ENCODE measurements at regions not wholly inside any gene's neighbourhood (a gene's known extent, or its start where the extent isn't known, plus 50 kb on each side); places are given as distances from the start of the nearest gene placed in this dataset.

DNA sequence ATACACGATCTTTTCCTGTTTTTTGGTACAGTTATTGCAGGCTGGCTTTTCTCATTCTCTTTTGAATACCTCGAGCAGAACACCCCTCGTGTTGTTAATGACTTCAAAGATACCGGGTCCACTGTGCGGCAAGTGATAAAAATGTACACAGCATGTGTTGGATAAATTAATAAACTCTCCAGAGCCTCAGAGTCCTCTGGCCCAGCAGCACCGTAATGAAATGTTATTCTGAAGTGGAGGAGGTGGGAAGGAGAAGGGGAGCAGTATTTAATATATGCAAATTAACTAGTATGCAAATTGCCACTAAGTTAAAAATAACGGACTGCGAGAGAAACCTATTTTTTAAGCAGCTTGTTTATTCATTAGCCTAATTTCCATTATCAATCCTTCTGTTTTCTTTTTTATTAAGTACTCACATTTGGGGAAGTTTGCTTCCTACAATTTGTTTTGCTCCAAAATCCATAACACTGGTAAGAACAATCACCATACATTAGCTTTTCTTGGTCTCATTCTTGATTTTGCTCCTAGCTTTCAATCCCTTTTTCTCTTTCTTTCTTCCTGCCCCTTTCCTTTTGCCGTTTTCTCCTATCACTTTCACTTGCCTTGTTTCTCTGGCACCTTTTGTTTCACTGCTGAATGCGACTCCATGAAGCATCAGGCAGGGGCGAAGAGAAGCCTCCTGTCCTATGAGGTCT, 462.3 kb upstream of the PPP2R3A start:
- no peak overlapping the region for H3K4me3 ChIP-seq (ENCODE audit: low read depth, low read length)

DNA sequence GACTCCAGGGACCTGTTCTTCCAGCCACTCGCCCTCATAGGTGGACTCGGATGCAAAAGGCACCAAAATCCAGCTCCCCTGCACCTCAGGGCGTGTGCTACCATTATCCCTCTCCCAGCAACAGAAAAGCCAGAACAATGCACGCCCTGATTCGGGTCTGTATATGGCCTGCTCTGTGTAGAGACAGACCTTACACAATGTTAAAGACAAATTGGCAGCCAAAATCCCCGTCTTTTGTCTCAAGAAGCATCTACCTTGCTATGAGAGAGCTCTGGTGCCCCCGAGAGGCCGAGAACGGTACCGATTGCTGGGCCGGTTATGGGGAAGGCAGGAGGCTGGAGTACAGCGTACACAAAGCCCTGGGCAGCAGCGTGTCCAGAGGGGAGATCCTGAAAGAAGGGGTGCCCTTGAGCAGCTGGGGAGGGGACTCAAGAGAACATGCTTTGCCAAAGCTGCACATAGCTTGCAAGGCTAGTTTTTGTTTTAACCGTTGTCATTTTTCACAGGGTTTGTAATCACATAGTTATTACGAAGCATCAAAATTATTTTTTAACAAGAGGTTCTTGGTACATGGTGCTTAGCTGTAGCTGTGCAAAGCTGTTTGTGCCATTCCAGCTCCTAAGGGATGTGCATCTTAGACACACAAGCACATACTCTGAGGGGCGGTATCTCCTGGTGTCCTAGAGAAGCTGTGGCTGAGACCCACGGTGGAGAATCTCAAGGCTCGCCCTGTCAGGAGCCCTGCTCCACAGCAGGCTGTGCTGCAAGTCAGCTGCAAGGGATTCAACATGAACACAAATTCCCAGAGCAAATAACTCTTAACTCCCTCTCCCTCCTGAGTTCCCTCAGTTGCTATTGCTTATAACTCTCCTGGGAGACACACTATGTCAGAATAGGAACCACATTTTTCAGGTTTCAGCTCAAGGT, 461.5 kb upstream of the PPP2R3A start:
- H3K4me3 ChIP-seq (ENCODE audit: low read depth, low read length), result no peak overlapping the region
- TF ChIP-seq, protein P1, sequence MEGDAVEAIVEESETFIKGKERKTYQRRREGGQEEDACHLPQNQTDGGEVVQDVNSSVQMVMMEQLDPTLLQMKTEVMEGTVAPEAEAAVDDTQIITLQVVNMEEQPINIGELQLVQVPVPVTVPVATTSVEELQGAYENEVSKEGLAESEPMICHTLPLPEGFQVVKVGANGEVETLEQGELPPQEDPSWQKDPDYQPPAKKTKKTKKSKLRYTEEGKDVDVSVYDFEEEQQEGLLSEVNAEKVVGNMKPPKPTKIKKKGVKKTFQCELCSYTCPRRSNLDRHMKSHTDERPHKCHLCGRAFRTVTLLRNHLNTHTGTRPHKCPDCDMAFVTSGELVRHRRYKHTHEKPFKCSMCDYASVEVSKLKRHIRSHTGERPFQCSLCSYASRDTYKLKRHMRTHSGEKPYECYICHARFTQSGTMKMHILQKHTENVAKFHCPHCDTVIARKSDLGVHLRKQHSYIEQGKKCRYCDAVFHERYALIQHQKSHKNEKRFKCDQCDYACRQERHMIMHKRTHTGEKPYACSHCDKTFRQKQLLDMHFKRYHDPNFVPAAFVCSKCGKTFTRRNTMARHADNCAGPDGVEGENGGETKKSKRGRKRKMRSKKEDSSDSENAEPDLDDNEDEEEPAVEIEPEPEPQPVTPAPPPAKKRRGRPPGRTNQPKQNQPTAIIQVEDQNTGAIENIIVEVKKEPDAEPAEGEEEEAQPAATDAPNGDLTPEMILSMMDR (IDR thresholded peaks at IDR 0.05; ENCODE audit: low read depth, low read length, missing control alignments), result peak; percentile 79
- peak; percentile 13 for DNase-seq (ENCODE audit: low read depth)

More for the DNA sequence above, 462.3 kb upstream of the PPP2R3A start:
- TF ChIP-seq, protein P1 (IDR thresholded peaks at IDR 0.05; ENCODE audit: low read depth, low read length, missing control alignments), result no peak
- DNase-seq (ENCODE audit: low read depth), result no peak

DNA sequence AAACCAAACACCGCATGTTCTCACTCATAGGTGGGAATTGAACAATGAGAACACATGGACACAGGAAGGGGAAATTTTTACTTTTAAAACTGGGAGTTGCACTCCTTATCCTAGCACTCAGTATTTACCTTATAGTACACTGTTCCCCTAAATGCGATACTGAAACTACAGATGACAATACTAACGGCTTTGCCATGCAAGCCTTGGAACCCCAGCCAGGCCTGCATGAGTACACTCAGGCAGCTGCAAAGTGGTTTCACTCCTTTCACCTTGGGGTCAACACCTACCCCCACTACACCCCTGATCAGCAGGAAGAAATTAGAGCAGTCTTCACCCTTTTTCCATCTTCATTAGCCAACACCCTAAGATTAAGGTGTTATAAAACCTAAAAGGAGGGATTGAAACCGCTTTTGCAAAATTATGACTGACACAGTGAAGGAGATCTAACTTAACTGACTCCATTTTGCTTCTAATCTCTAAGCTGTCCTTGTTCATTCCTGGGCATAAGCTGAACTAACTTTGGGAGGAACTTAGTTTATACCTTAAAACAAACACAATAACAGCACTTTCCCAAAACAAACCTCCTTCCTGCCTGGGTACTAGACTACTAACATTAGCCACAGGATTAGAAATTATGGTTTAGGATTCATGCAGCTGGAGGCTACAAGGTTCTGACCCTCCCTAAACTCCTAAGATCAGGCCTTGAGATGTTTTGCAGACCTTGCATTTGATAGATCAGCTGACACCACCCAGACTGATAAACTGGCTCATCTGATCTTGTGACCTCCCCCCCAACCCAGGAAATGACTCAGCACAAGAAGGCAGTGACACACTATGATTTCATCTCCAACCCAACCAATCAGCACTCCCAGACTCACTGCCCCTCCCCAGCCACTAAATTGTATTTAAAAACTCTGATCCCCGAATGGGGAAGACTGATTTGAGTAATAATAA, 452.1 kb upstream of the PPP2R3A start:
- TF ChIP-seq, protein P1 (IDR thresholded peaks at IDR 0.05; ENCODE audit: low read depth, low read length, missing control alignments), result no peak
- H3K4me3 ChIP-seq (ENCODE audit: low read depth, low read length), result no peak overlapping the region
- DNase-seq (ENCODE audit: low read depth), result no peak

DNA sequence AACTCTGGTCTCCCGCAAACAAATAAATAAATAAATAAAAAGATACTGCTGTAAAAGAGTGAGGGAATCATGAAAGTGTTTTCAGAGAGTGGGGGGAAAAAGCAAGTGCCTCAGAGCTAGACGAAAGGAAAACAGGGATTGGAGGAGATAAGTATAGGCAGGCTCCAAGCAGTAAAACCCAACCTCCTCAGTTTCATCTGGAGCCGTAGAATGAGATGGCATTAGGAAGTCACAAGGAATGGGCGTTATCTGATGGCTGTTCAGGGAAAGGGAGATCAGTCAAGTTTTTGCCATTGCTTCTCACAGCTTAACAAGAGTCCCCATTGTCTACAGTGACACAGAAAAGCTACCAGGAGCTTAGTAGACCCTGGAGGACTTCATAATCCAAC, 451.5 kb upstream of the PPP2R3A start:
- H3K4me3 ChIP-seq (ENCODE audit: low read depth, low read length), result no peak overlapping the region
- no peak for DNase-seq (ENCODE audit: low read depth)

DNA sequence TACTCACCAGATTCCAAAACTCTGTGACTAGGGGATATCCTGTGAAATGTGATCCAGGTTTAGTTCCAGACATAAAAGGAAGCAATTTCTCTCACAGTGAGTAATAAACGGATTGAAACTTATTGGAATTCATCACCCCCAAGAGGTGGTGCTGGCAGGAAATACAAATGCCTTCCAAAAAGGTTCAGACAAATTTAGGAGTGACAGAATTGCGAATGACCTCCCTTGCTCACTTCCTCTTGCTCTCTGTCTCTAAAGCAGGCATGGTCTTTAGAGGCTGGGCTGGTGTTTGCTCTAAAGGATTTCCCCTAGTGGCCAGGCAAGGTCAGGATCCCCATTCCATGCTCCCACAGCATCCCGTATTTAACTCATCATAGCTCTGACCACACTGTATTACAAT, 449.4 kb upstream of the PPP2R3A start:
- TF ChIP-seq, protein P1 (IDR thresholded peaks at IDR 0.05; ENCODE audit: low read depth, low read length, missing control alignments), result peak; percentile 19
- no peak overlapping the region for H3K4me3 ChIP-seq (ENCODE audit: low read depth, low read length)
- DNase-seq (ENCODE audit: low read depth), result no peak

More for the DNA sequence above, 451.5 kb upstream of the PPP2R3A start:
- TF ChIP-seq, protein P1 (IDR thresholded peaks at IDR 0.05; ENCODE audit: low read depth, low read length, missing control alignments), result no peak

DNA sequence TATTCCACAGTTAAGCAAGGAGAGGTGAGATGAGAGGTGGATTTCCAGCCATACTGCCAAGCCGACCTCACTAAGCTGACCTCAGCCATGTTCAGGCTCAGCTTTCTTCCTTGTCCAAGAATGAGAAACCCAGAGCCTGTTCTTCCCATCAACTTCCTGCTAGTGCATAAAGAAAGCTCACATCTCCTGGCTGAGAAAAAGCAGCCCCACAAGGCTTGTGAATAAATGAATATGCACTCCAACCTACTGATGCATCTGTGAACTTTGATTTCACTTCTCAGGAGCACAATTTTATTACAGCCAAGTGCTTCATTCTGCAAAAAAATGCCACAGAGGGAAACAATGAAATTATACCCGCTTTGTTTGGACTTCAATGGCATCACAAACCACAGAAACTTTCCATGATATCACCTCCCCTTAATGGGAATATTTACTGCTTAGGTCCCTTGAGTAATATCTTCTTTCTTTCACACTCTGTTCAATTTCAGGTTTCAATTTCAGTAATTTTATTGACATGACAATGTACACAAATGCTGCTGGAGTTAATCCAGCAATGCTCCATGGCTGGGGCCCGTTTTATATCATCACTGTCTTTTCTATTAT, 437.0 kb upstream of the PPP2R3A start:
- H3K4me3 ChIP-seq (ENCODE audit: low read depth, low read length), result no peak overlapping the region
- DNase-seq (ENCODE audit: low read depth), result no peak
- TF ChIP-seq, protein P1 (IDR thresholded peaks at IDR 0.05; ENCODE audit: low read depth, low read length, missing control alignments), result no peak
